ENCODE measurements at regions not wholly inside any gene's neighbourhood (a gene's known extent, or its start where the extent isn't known, plus 50 kb on each side); places are given as distances from the start of the nearest gene placed in this dataset.

GRCh38 chr3:73140772-73141442, 79.4 kb downstream of the EBLN2 start:
- ATAC-seq (no peak), DNase-seq (peak in 2 of 4 donors; percentile 14 to 17)
- H3K27ac ChIP-seq = no peak overlapping the region
- H3K27me3 ChIP-seq = no peaks in the 10 kb centered on the region
- no peaks in the 10 kb centered on the region for H3K4me1 ChIP-seq
- intact Hi-C loops (cut with DNase I) = no loop called here
- no peak overlapping the region for H3K4me3 ChIP-seq
- no peak for TF ChIP-seq CTCF (IDR thresholded peaks at IDR 0.05)
- TF ChIP-seq POLR2A (IDR thresholded peaks at IDR 0.05) = no peak
- H3K9me3 ChIP-seq = no peaks in the 10 kb centered on the region
- H3K36me3 ChIP-seq (replicated peaks in 1 of 2; ENCODE audit: insufficient read depth in 1 of 2, low read depth in 2 of 2) = no peaks in the 10 kb centered on the region
- WGBS, 2 donors = 74 to 77% methylated on average over 7 of the region's 7 CpGs

- no peaks in the 10 kb centered on the region for H3K36me3 ChIP-seq (replicated peaks in 1 of 2; ENCODE audit: insufficient read depth in 1 of 2, low read depth in 2 of 2)
- TF ChIP-seq POLR2A (IDR thresholded peaks at IDR 0.05) (no peak), CTCF (IDR thresholded peaks at IDR 0.05) (no peak)
- no peak overlapping the region for H3K27ac ChIP-seq
- no peaks in the 10 kb centered on the region for H3K9me3 ChIP-seq
- intact Hi-C loops (cut with DNase I) = no loop called here
- H3K4me1 ChIP-seq = no peaks in the 10 kb centered on the region
- no peak overlapping the region for H3K4me3 ChIP-seq
- H3K27me3 ChIP-seq = no peaks in the 10 kb centered on the region
- no peak for ATAC-seq
- peak in 2 of 4 donors; percentile 25 to 27 for DNase-seq
- 73 to 77% methylated on average over 3 of the region's 3 CpGs for WGBS, 2 donors
Measured at GRCh38 chr3:73141525-73141924, 80.1 kb downstream of the EBLN2 start.

- TF ChIP-seq CTCF (IDR thresholded peaks at IDR 0.05) = no peak
- TF ChIP-seq POLR2A (IDR thresholded peaks at IDR 0.05) = no peak
- Histone ChIP-seq H3K4me1 (peaks cover 17% of the 10 kb centered on the region), H3K4me3 (no peak overlapping the region), H3K9me3 (no peaks in the 10 kb centered on the region), H3K27me3 (no peaks in the 10 kb centered on the region), H3K27ac (no peak overlapping the region), H3K36me3 (replicated peaks in 1 of 2; ENCODE audit: insufficient read depth in 1 of 2, low read depth in 2 of 2) (no peaks in the 10 kb centered on the region)
- ATAC-seq (no peak), DNase-seq (no peak)
- intact Hi-C loops (cut with DNase I) = no loop called here
- WGBS, 2 donors = 92 to 94% methylated on average over 4 of the region's 4 CpGs
Measured at GRCh38 chr3:73143401-73143800, 81.9 kb downstream of the EBLN2 start.

GRCh38 chr3:73143821-73144237, 82.4 kb downstream of the EBLN2 start:
- Histone ChIP-seq H3K9me3 (no peaks in the 10 kb centered on the region), H3K4me3 (no peak overlapping the region), H3K4me1 (peaks cover 19% of the 10 kb centered on the region), H3K27me3 (no peaks in the 10 kb centered on the region), H3K27ac (no peak overlapping the region), H3K36me3 (replicated peaks in 1 of 2; ENCODE audit: insufficient read depth in 1 of 2, low read depth in 2 of 2) (no peaks in the 10 kb centered on the region)
- 48 to 59% methylated on average over 4 of the region's 4 CpGs for WGBS, 2 donors
- no peak for ATAC-seq
- peak in 1 of 4 donors; percentile 10 for DNase-seq
- TF ChIP-seq CTCF (IDR thresholded peaks at IDR 0.05) = no peak
- TF ChIP-seq POLR2A (IDR thresholded peaks at IDR 0.05) = no peak
- intact Hi-C loops (cut with DNase I) = no loop called here

GRCh38 chr3:73144276-73144675, 82.8 kb downstream of the EBLN2 start:
- WGBS, 2 donors = 86% methylated on average over 5 of the region's 5 CpGs
- DNase-seq = no peak
- TF ChIP-seq POLR2A (IDR thresholded peaks at IDR 0.05) (no peak), CTCF (IDR thresholded peaks at IDR 0.05) (no peak)
- Histone ChIP-seq H3K36me3 (replicated peaks in 1 of 2; ENCODE audit: insufficient read depth in 1 of 2, low read depth in 2 of 2) (no peaks in the 10 kb centered on the region), H3K27ac (no peak overlapping the region), H3K27me3 (no peaks in the 10 kb centered on the region), H3K4me3 (no peak overlapping the region), H3K4me1 (peaks cover 19% of the 10 kb centered on the region), H3K9me3 (no peaks in the 10 kb centered on the region)
- no peak for ATAC-seq
- intact Hi-C loops (cut with DNase I) = no loop called here

All from body of pancreas (tissue), 4 donors.